GM18505 (cell line): ENCODE measurements at regions not wholly inside any gene's neighbourhood (a gene's known extent, or its start where the extent isn't known, plus 50 kb on each side); places are given as distances from the start of the nearest gene placed in this dataset.

Experiments used
- ATAC-seq: cut with Tn5 transposase; IDR thresholded peaks from one replicate; pipeline ENCODE4 v1.9.1; 2021; ENCODE audit not compliant: unreplicated experiment
- POLR2A ChIP-seq: IDR thresholded peaks from 4 replicates; pipeline ENCODE4 v1.6.1; 2011; ENCODE audit warnings: borderline replicate concordance; ENCODE audit not compliant: insufficient read depth, insufficient read length; ENCODE audit errors: extremely low read depth

DNA sequence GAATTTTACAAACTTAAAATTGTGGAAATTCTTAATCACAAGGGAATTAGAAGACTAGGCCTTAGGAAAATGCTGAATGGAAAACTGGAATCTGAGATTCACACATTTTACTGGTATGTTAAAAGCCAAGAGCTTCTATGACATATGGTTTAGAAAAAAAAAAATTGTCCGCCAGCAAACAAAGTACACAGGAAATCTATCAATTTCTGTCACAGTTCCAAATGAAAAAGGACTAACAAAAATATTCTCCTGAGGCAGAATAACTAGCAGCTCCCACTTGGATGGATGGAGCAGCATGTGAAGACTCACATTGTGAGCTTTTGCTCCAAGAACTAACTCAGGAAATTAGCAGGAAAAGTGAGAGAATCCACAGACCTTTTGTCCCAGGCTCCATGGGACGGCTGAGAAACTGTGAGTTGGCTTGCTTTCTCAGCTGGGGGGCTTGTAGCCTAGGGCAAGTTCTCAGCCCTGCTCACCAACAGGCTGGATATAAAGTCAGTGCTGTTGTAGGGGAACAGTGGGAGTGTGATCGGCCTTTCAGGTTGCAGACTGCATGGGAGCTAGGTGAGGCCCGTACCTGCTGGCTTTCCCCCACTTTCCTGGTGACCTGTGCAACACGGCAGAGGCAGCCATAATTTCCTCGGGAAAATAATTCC, 731.1 kb upstream of the SGO1 start:
- no peak for ATAC-seq
- no peak for TF ChIP-seq POLR2A

DNA sequence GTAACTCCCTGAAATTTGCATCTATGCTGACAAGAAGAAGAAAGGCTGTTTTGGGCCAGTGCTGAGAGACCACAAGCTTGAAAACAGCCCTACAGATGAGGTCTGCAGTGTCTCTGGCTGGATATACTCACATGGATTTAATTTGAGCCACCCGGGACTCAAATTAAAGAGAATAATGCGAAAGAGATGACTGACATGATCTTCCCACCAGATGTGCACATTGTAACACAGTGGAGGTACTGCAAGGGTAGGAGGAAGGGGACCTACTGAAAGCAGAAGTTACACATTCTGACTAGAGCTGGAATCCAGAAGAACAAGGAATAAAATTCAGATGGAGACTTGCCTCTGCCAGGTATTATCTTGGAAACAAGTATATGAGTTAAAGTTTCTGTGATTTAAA, 728.3 kb upstream of the SGO1 start:
- TF ChIP-seq POLR2A = no peak
- no peak for ATAC-seq

DNA sequence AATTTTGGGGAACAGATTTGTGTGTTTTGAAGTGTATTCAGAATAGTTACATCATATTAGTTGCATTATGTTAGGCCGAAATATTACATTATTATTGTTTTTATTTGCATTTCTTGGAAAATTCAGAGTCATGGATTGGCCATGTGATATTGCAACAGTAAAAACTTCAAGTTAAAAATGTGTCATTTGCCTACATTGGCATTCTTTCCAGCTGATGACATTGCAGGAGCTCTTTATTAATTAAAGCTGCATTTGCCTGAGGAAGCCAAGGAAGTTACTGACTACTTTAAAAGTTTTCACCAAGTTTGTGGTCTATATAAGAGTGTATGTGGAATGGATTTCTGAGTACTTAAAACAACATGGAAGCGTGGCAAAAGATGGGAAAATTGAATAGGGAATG, 726.4 kb upstream of the SGO1 start:
- TF ChIP-seq POLR2A = no peak
- no peak for ATAC-seq

DNA sequence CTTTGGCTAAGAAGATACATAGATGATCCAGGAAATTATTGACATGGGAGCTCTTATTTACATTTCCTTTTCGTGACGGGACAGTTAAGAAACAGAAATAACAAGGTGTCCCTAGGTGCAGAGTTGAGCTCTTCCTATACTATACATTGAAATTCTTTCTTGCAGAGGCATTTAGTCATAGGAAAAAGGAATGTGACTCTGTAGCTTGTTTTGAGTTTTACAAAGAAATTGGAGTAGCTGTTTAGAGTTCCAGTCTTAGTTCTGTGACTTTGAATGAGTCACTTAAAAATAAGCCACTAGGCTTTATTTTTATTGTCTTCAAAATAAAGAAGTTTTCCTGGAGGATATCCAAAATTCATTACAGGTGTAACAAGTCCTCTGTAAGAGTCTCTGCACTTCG, 723.5 kb upstream of the SGO1 start:
- no peak for TF ChIP-seq POLR2A
- no peak for ATAC-seq

DNA sequence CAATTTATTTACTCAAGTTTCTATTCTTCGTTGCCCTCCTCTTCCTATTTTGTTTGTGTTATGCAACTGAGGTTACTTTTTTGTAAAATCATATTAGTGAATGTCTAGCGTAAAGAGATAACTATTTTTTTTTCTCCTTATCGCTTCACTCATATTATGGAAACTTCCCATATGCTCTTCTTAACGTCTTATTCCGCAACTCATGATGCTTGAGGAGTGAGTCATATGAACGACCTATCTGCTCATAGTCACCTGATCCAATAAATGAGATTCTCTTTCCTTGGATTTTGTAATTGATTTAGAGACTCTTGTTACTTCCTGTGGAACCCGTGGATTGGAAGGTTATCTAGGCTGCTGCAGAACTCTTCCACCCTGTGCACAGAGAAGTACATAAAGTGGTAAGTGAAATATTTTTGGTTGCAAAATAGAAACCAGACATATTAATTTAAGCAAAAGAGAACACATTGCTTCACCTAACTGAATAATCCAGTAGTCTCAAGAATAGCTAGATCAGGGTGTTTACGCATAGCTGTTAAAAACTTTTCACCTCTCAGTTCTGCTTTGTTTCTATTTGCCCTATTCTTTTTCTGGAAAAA, 719.3 kb upstream of the SGO1 start:
- no peak for TF ChIP-seq POLR2A

DNA sequence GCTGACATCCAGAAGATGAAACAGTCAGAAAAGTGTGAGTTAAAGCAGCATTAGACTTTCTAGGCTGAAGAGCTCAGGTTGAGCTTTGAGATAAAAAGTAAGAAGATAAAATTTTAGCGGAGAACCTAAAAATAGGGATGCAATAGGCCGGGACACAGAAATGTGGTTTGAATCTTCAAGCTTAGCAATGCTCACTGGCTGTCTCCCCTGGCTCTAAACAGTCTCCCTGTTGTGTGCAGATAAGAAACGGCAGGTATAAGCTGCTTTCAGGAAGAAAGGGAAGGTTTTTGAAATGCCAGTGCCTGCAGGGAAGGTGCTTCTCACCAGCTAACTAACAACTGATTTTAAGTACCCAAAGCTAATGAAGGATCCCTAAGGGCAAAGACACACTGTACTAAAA, 718.7 kb upstream of the SGO1 start:
- TF ChIP-seq POLR2A = no peak
- ATAC-seq = no peak

More for the DNA sequence above, 719.3 kb upstream of the SGO1 start:
- no peak for ATAC-seq

DNA sequence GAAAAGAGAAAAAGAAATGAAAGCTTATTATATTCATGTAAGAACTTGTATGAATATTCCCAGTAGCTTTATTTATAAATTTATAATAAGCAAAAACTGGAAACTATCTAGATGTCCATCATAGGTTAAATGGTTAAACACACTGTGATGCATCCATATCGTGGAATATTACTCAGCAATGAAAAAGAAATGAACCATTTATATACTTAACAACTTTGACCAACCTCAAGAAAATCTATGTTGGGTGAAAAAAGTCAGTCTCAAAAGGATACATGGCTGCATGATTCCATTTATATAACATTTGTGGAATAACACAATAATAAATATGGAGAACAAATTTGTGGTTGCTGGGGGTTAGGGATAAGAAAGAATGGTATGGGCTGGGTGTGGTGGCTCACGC, 713.0 kb upstream of the SGO1 start:
- ATAC-seq = no peak
- TF ChIP-seq POLR2A = no peak

DNA sequence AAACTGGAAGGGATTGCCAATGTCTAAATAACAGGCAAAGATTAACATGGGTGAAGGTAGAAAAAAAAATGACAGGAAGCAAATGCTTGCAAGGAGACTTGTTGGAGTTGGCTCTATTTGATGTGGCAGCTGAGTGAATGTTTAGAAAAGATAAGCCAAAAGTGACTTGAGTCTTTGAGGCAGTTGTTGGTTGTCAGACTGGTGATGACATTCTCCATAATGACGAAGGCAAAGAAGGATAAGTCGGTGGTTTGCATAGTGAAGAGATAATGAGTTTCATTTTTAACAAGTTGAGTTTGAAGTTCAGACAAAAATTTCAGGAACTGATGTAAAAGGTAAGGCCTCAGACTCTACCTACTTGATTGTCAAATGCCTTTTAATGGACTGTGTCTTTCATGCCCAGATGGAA, 704.1 kb upstream of the SGO1 start:
- no peak for ATAC-seq
- no peak for TF ChIP-seq POLR2A

DNA sequence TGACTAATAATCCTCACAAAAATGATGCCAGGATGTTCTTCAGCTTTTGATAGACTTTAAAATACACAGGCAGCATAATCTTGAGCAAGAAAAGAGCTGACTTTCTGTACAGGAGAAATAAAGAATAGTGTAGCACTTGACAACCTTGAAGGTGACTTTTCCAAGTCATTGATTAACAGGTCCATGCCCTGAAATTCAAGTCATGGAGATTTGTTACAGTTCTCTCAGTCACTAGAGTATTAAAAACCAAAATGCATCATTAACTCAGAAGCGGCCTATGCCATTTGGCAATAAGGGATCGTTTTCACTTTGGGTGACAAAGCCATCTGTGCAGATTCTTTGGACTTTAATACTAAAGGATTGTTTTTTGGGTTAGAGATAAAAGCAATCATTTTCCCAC, 692.7 kb upstream of the SGO1 start:
- TF ChIP-seq POLR2A = no peak
- no peak for ATAC-seq

DNA sequence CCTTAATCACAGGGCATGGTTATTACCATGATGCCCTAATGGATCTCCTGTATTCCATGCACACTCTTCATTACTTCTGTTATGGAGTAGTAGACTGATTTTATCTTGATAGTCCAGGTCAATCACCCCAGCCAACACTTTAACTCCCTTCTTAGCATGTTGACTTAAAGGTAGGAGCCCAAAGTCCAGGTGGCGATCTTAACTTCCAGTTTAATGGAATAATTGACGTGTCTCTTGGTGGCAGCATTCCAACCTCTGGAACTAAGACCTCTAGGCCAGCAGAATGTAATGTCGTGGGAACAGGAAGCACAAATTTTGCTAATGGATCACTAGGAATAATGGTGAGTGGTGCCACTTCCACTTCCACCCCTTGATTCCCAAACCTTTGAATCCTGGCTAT, 687.2 kb upstream of the SGO1 start:
- no peak for TF ChIP-seq POLR2A
- no peak for ATAC-seq

DNA sequence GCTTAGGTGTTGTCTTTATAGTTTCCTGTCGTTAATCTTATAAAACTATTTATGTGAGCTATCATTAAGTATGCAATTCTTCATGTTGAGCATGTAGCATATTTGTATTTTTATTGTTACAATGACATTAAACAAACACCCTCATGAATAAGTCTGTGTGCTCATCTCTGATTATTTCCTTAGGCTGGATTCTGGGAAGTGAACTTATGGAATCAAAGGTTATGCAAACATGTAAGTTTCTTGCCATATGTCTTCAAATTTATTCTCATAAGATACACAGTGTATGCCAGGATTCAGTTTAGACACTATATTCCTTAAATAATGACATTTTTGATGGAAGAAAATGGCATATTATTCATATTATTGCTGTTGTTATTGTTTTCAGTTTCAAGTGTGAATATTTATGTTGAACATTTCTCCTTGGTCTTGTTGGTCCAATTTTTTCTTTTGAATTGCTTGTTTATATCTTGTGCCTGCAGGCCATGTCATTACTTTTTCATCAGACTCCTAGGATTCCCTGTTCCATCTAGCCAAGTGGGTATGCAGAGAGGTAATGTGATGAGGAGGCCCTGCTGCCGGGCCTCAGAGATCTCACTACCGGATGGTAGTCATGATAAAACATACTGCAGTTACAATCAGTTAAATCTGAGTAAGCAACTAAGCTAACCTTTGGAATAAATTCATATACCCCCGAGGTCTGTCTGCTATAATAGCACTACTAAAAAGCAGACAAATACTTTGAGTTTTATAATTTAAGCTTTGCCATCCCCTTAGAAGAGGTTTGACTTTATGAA, 684.3 kb upstream of the SGO1 start:
- no peak for ATAC-seq
- no peak for TF ChIP-seq POLR2A

DNA sequence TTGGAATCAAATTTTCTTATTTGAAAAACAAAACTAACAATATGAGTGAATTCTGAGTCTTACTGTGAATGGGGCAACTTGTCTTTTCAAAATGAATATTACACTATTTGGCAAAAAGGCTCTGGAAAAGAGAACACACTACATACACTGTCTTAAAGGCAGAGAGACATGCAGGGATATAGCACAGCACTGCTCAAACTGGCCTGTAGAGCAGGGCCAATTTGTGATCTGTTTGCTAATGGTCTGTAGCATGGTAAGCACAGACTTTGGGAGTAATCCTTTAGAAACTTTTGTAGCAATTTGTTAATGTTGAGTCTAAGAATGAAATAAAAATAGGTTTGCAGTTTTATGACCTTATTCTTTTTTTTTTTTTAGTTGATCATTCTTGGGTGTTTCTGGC, 679.8 kb upstream of the SGO1 start:
- no peak for ATAC-seq
- TF ChIP-seq POLR2A = no peak

DNA sequence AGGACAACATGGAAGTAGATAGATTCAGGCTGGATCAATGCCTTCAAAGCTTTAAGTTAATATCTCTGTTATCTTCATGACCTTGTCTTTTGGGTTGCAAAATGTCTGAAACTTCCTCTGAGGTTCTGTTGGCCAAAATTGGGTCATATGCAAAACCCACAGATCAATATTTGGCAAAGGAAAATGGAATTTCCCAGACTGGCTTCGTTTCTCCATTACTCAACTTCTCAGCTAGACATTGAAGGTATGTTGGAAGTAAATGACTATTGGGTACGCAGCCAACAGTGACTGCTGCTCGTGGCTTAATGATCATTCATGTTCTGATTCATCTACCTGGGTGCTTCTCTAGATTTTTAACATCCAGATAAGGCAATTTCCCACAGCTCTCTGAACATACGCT, 675.4 kb upstream of the SGO1 start:
- no peak for TF ChIP-seq POLR2A
- ATAC-seq = no peak

DNA sequence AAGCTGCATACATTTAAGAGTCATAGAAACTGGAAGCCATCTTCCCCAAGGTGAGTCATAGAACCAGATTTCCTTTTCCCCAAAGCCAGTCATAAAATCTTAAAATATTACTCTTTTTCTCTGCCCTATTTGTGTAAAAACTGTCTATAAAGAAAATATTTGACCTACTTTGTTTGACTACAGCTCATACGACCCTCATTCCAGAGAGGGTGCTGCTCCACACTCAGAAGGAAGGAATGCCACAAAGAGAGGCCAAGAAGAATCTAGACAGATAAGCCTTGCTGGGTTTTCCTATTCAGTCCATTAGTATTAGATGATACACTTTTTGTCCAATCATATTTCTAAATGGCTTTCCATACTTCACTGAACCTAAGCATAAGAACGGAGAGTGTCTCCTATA, 671.6 kb upstream of the SGO1 start:
- no peak for ATAC-seq
- TF ChIP-seq POLR2A = no peak
